RWPE2 (cell line): ENCODE measurements at regions not wholly inside any gene's neighbourhood (a gene's known extent, or its start where the extent isn't known, plus 50 kb on each side); places are given as distances from the start of the nearest gene placed in this dataset.

Experiments used
- ATAC-seq: fragments of 200-7000 bp; cut with Tn5 transposase; 3 replicates; pipeline ENCODE4 v1.9.1; 2021; ENCODE audit warnings: low read depth
- DNase-seq: peaks from one replicate; pipeline ENCODE4 v3.0.0-alpha.2; 2020; ENCODE audit warnings: low spot score
- H3K27ac ChIP-seq: fragments of 450-650 bp; 2 replicates; pipeline ENCODE4 v1.5.1; 2017; ENCODE audit warnings: mild to moderate bottlenecking; ENCODE audit not compliant: poor library complexity, severe bottlenecking
- H3K27me3 ChIP-seq: fragments of 250-450 bp; sonication (Bioruptor Pico); 2 replicates; pipeline ENCODE4 v1.5.1; 2021; ENCODE audit warnings: mild to moderate bottlenecking, moderate library complexity; ENCODE audit not compliant: insufficient read depth, poor library complexity, severe bottlenecking
- H3K36me3 ChIP-seq: fragments of 250-450 bp; sonication (Bioruptor Pico); 2 replicates; pipeline ENCODE4 v1.5.1; 2020; ENCODE audit warnings: low read depth, mild to moderate bottlenecking, moderate library complexity
- H3K4me1 ChIP-seq: fragments of 250-450 bp; sonication (Bioruptor Pico); 2 replicates; pipeline ENCODE4 v1.5.1; 2021; ENCODE audit warnings: mild to moderate bottlenecking, moderate library complexity; ENCODE audit not compliant: insufficient read depth, poor library complexity, severe bottlenecking
- H3K4me3 ChIP-seq: fragments of 250-450 bp; sonication (Bioruptor Pico); 2 replicates; pipeline ENCODE4 v1.5.1; 2021; ENCODE audit warnings: mild to moderate bottlenecking, moderate library complexity; ENCODE audit not compliant: severe bottlenecking
- H3K9me3 ChIP-seq: fragments of 250-450 bp; sonication (Bioruptor Pico); 2 replicates; pipeline ENCODE4 v1.5.1; 2021; ENCODE audit warnings: mild to moderate bottlenecking, moderate library complexity; ENCODE audit not compliant: severe bottlenecking
- CTCF ChIP-seq: fragments of 450-650 bp; IDR thresholded peaks from one replicate; pipeline ENCODE4 v1.5.1; 2017; ENCODE audit warnings: mild to moderate bottlenecking, moderate library complexity; ENCODE audit not compliant: poor library complexity, severe bottlenecking

GRCh38 chr3:168990621-168991020 is 672.9 kb downstream of the MECOM start:
- no peak for ATAC-seq
- no peaks in the 10 kb centered on the region for H3K9me3 ChIP-seq
- H3K4me1 ChIP-seq, result peaks cover 8% of the 10 kb centered on the region

GRCh38 chr3:168990134-168990533 is 673.4 kb downstream of the MECOM start:
- no peak overlapping the region for H3K27ac ChIP-seq
- no peaks in the 10 kb centered on the region for H3K36me3 ChIP-seq
- no peaks in the 10 kb centered on the region for H3K9me3 ChIP-seq
- no peaks in the 10 kb centered on the region for H3K27me3 ChIP-seq
- no peak overlapping the region for H3K4me3 ChIP-seq
- TF ChIP-seq CTCF, result no peak
- no peak for ATAC-seq
- DNase-seq, result no peak
- H3K4me1 ChIP-seq, result peaks cover 8% of the 10 kb centered on the region

More at GRCh38 chr3:168990621-168991020, 672.9 kb downstream of the MECOM start:
- H3K27me3 ChIP-seq, result no peaks in the 10 kb centered on the region
- no peak for DNase-seq
- H3K4me3 ChIP-seq, result no peak overlapping the region
- no peaks in the 10 kb centered on the region for H3K36me3 ChIP-seq
- TF ChIP-seq CTCF, result no peak
- no peak overlapping the region for H3K27ac ChIP-seq

- DNase-seq, result no peak
- Histone ChIP-seq H3K4me3 (no peak overlapping the region), H3K27ac (no peak overlapping the region), H3K27me3 (no peaks in the 10 kb centered on the region), H3K36me3 (no peaks in the 10 kb centered on the region), H3K4me1 (peaks cover 8% of the 10 kb centered on the region), H3K9me3 (no peaks in the 10 kb centered on the region)
- ATAC-seq, result peak; percentile 100
- no peak for TF ChIP-seq CTCF
Observed at GRCh38 chr3:168989396-168989795, 674.1 kb downstream of the MECOM start.

GRCh38 chr3:168988853-168989252 is 674.7 kb downstream of the MECOM start:
- Histone ChIP-seq H3K4me1 (peaks cover 8% of the 10 kb centered on the region), H3K27me3 (no peaks in the 10 kb centered on the region), H3K27ac (no peak overlapping the region), H3K36me3 (no peaks in the 10 kb centered on the region), H3K4me3 (no peak overlapping the region), H3K9me3 (no peaks in the 10 kb centered on the region)
- TF ChIP-seq CTCF, result no peak
- DNase-seq (no peak), ATAC-seq (no peak)

GRCh38 chr3:168984872-168985271 is 678.6 kb downstream of the MECOM start:
- Histone ChIP-seq H3K4me1 (peaks cover 12% of the 10 kb centered on the region), H3K36me3 (no peaks in the 10 kb centered on the region), H3K4me3 (no peak overlapping the region), H3K27me3 (no peaks in the 10 kb centered on the region), H3K9me3 (no peaks in the 10 kb centered on the region), H3K27ac (no peak overlapping the region)
- no peak for DNase-seq
- no peak for TF ChIP-seq CTCF
- no peak for ATAC-seq
